Small intestine (tissue), 7 donors: ENCODE measurements at regions not wholly inside any gene's neighbourhood (a gene's known extent, or its start where the extent isn't known, plus 50 kb on each side); places are given as distances from the start of the nearest gene placed in this dataset.

Source experiments
- DNase-seq, 2 donors: peaks; one replicate each; pipeline versions ENCODE4 v3.0.0 to v3.0.0-alpha.2; 2013
- FAIRE-seq: peaks from 2 replicates; lab custom pipeline; 2012; peaks lifted over from hg19 to GRCh38; lab: Jason Lieb, UNC
- H3K27ac ChIP-seq, 3 donors: one replicate each; pipeline ENCODE4 v1.5.1; 2013; ENCODE audit warnings: low read length in 2 of 3, mild to moderate bottlenecking in 2 of 3, control low read depth in 1 of 3, inconsistent platforms in 1 of 3, low read depth in 1 of 3, moderate library complexity in 1 of 3
- H3K27me3 ChIP-seq, 3 donors: one replicate each; pipeline ENCODE4 v1.6.1; 2013; ENCODE audit warnings: low read length in 3 of 3, inconsistent platforms in 1 of 3; ENCODE audit not compliant: control insufficient read depth in 3 of 3, insufficient read depth in 3 of 3
- H3K36me3 ChIP-seq, 3 donors: one replicate each; pipeline ENCODE4 v1.6.1; 2013; ENCODE audit warnings: low read length in 3 of 3, inconsistent platforms in 1 of 3, low read depth in 1 of 3, mild to moderate bottlenecking in 1 of 3, moderate library complexity in 1 of 3; ENCODE audit not compliant: control insufficient read depth in 3 of 3, insufficient read depth in 2 of 3
- H3K4me1 ChIP-seq, 3 donors: one replicate each; pipeline ENCODE4 v1.6.1; 2013; ENCODE audit warnings: low read length in 2 of 3, inconsistent platforms in 1 of 3, low read depth in 1 of 3, mild to moderate bottlenecking in 1 of 3, moderate library complexity in 1 of 3; ENCODE audit not compliant: control insufficient read depth in 3 of 3, insufficient read depth in 2 of 3
- H3K4me3 ChIP-seq, 3 donors: one replicate each; pipeline ENCODE4 v1.5.1; 2013; ENCODE audit warnings: low read length in 3 of 3, control low read depth in 1 of 3, inconsistent platforms in 1 of 3, low read depth in 1 of 3, mild to moderate bottlenecking in 1 of 3, moderate library complexity in 1 of 3
- H3K9me3 ChIP-seq, 2 donors: one replicate each; pipeline ENCODE4 v1.6.1; 2013; ENCODE audit warnings: low read depth in 1 of 2, low read length in 1 of 2; ENCODE audit not compliant: control insufficient read depth in 2 of 2, insufficient read depth in 1 of 2
- WGBS, 3 donors: extraction: QIAGEN DNeasy Blood & Tissue Kit; methylation state at CpG; one replicate each; pipeline ENCODE4 v1.1.7; 2013; 5-methylcytosine and 5-hydroxymethylcytosine counted together
- donor health status: healthy with polysubstance abuse.
- donor health status: control.
- donor health status: control.
- donor health status: Bipolar disorder and iron deficiency.
- donor health status: healthy.

GRCh38 chr5:152606776-152607364 lies 201.8 kb upstream of the NMUR2 start:
- Histone ChIP-seq H3K27me3 (no peaks in the 10 kb centered on the region), H3K9me3 (no peaks in the 10 kb centered on the region), H3K27ac (no peak overlapping the region), H3K36me3 (no peaks in the 10 kb centered on the region), H3K4me1 (no peaks in the 10 kb centered on the region), H3K4me3 (no peak overlapping the region)
- DNase-seq (no peak), FAIRE-seq (no peak)
- 86 to 95% (median 87%) methylated on average over 1 of the region's 1 CpG for WGBS, 3 donors

GRCh38 chr5:152607401-152608160 lies 202.5 kb upstream of the NMUR2 start:
- no peak overlapping the region for H3K4me3 ChIP-seq
- FAIRE-seq, result no peak
- WGBS, 3 donors, result 72 to 80% (median 77%) methylated on average over 3 of the region's 3 CpGs
- H3K27me3 ChIP-seq, result no peaks in the 10 kb centered on the region
- no peak overlapping the region for H3K27ac ChIP-seq
- no peaks in the 10 kb centered on the region for H3K9me3 ChIP-seq
- H3K36me3 ChIP-seq, result no peaks in the 10 kb centered on the region
- H3K4me1 ChIP-seq, result no peaks in the 10 kb centered on the region
- no peak for DNase-seq

GRCh38 chr5:152608458-152608857 lies 203.4 kb upstream of the NMUR2 start:
- Histone ChIP-seq H3K4me3 (no peak overlapping the region), H3K4me1 (no peaks in the 10 kb centered on the region), H3K27me3 (no peaks in the 10 kb centered on the region), H3K9me3 (no peaks in the 10 kb centered on the region), H3K36me3 (no peaks in the 10 kb centered on the region), H3K27ac (no peak overlapping the region)
- FAIRE-seq, result no peak
- WGBS, 3 donors, result 58 to 80% (median 67%) methylated on average over 3 of the region's 3 CpGs
- no peak for DNase-seq

- H3K4me3 ChIP-seq, result no peak overlapping the region
- H3K27ac ChIP-seq, result no peak overlapping the region
- H3K9me3 ChIP-seq, result no peaks in the 10 kb centered on the region
- no peaks in the 10 kb centered on the region for H3K36me3 ChIP-seq
- WGBS, 3 donors, result 58 to 68% (median 64%) methylated on average over 2 of the region's 2 CpGs
- DNase-seq (no peak), FAIRE-seq (no peak)
- no peaks in the 10 kb centered on the region for H3K27me3 ChIP-seq
- H3K4me1 ChIP-seq, result no peaks in the 10 kb centered on the region
These were observed 214.7 kb upstream of the NMUR2 start for GRCh38 chr5:152619756-152620155.

- Histone ChIP-seq H3K36me3 (no peaks in the 10 kb centered on the region), H3K4me1 (no peaks in the 10 kb centered on the region), H3K27ac (no peak overlapping the region), H3K9me3 (no peaks in the 10 kb centered on the region), H3K27me3 (no peaks in the 10 kb centered on the region), H3K4me3 (no peak overlapping the region)
- no peak for FAIRE-seq
- DNase-seq, result no peak
These were observed 217.5 kb upstream of the NMUR2 start for GRCh38 chr5:152622628-152623027.

GRCh38 chr5:152623951-152624350 lies 218.9 kb upstream of the NMUR2 start:
- FAIRE-seq, result no peak
- WGBS, 3 donors, result 58 to 72% (median 59%) methylated on average over 1 of the region's 1 CpG

GRCh38 chr5:152625696-152626095 lies 220.6 kb upstream of the NMUR2 start:
- WGBS, 3 donors, result 55 to 79% (median 56%) methylated on average over 3 of the region's 3 CpGs
- H3K9me3 ChIP-seq, result no peaks in the 10 kb centered on the region
- FAIRE-seq (no peak), DNase-seq (no peak)
- H3K36me3 ChIP-seq, result no peaks in the 10 kb centered on the region
- no peak overlapping the region for H3K4me3 ChIP-seq
- H3K27ac ChIP-seq, result no peak overlapping the region
- H3K27me3 ChIP-seq, result no peaks in the 10 kb centered on the region
- no peaks in the 10 kb centered on the region for H3K4me1 ChIP-seq

More at GRCh38 chr5:152623951-152624350, 218.9 kb upstream of the NMUR2 start:
- DNase-seq, result no peak
- Histone ChIP-seq H3K27me3 (no peaks in the 10 kb centered on the region), H3K9me3 (no peaks in the 10 kb centered on the region), H3K36me3 (no peaks in the 10 kb centered on the region), H3K4me1 (no peaks in the 10 kb centered on the region), H3K27ac (no peak overlapping the region), H3K4me3 (no peak overlapping the region)

GRCh38 chr5:152631221-152631620 lies 226.1 kb upstream of the NMUR2 start:
- Histone ChIP-seq H3K4me3 (no peak overlapping the region), H3K27ac (no peak overlapping the region), H3K4me1 (no peaks in the 10 kb centered on the region), H3K27me3 (no peaks in the 10 kb centered on the region), H3K36me3 (no peaks in the 10 kb centered on the region), H3K9me3 (no peaks in the 10 kb centered on the region)
- 63 to 78% (median 67%) methylated on average over 5 of the region's 5 CpGs for WGBS, 3 donors
- FAIRE-seq (no peak), DNase-seq (no peak)
